ENCODE measurements at regions not wholly inside any gene's neighbourhood (a gene's known extent, or its start where the extent isn't known, plus 50 kb on each side); places are given as distances from the start of the nearest gene placed in this dataset.

- Histone ChIP-seq H3K9me3 (no peaks in the 10 kb centered on the region), H3K4me3 (no peak overlapping the region), H3K36me3 (no peaks in the 10 kb centered on the region), H3K27ac (no peak overlapping the region), H3K4me1 (no peaks in the 10 kb centered on the region), H3K27me3 (no peaks in the 10 kb centered on the region)
- DNase-seq, result no peak
- intact Hi-C loops (cut with DNase I), result no loop called here
- no peak for TF ChIP-seq CTCF (IDR thresholded peaks at IDR 0.05)
- TF ChIP-seq POLR2A (IDR thresholded peaks at IDR 0.05), result no peak
- 48 to 54% methylated on average over 1 of the region's 1 CpG for WGBS, 2 donors
Measured at GRCh38 chr13:31674051-31674450, 65.3 kb upstream of the RXFP2 start.

- Histone ChIP-seq H3K4me1 (no peaks in the 10 kb centered on the region), H3K27ac (no peak overlapping the region), H3K36me3 (no peaks in the 10 kb centered on the region), H3K27me3 (no peaks in the 10 kb centered on the region), H3K4me3 (no peak overlapping the region), H3K9me3 (no peaks in the 10 kb centered on the region)
- WGBS, 2 donors, result 25% methylated on average over 5 of the region's 5 CpGs
- no peak for DNase-seq
- intact Hi-C loops (cut with DNase I), result no loop called here
- TF ChIP-seq CTCF (IDR thresholded peaks at IDR 0.05) (no peak), POLR2A (IDR thresholded peaks at IDR 0.05) (no peak)
Measured at GRCh38 chr13:31675440-31675953, 63.8 kb upstream of the RXFP2 start.

GRCh38 chr13:31681133-31681532 is 58.2 kb upstream of the RXFP2 start:
- no peak for TF ChIP-seq CTCF (IDR thresholded peaks at IDR 0.05)
- no peak for TF ChIP-seq POLR2A (IDR thresholded peaks at IDR 0.05)
- H3K9me3 ChIP-seq, result no peaks in the 10 kb centered on the region
- no peaks in the 10 kb centered on the region for H3K27me3 ChIP-seq
- intact Hi-C loops (cut with DNase I), result no loop called here
- WGBS, 2 donors, result 87 to 96% methylated on average over 2 of the region's 2 CpGs
- H3K4me1 ChIP-seq, result no peaks in the 10 kb centered on the region
- H3K4me3 ChIP-seq, result no peak overlapping the region
- H3K36me3 ChIP-seq, result no peaks in the 10 kb centered on the region
- no peak for DNase-seq
- no peak overlapping the region for H3K27ac ChIP-seq

GRCh38 chr13:31684466-31684865 is 54.9 kb upstream of the RXFP2 start:
- TF ChIP-seq CTCF (IDR thresholded peaks at IDR 0.05) (no peak), POLR2A (IDR thresholded peaks at IDR 0.05) (no peak)
- no peaks in the 10 kb centered on the region for H3K4me1 ChIP-seq
- no peaks in the 10 kb centered on the region for H3K36me3 ChIP-seq
- intact Hi-C loops (cut with DNase I), result no loop called here
- WGBS, 2 donors, result 76% methylated on average over 2 of the region's 2 CpGs
- no peaks in the 10 kb centered on the region for H3K27me3 ChIP-seq
- no peak overlapping the region for H3K4me3 ChIP-seq
- H3K9me3 ChIP-seq, result no peaks in the 10 kb centered on the region
- no peak for DNase-seq
- no peak overlapping the region for H3K27ac ChIP-seq

- no peak overlapping the region for H3K27ac ChIP-seq
- H3K9me3 ChIP-seq, result no peaks in the 10 kb centered on the region
- DNase-seq, result no peak
- no peaks in the 10 kb centered on the region for H3K36me3 ChIP-seq
- WGBS, 2 donors, result 64 to 73% methylated on average over 4 of the region's 4 CpGs
- no peak for TF ChIP-seq POLR2A (IDR thresholded peaks at IDR 0.05)
- intact Hi-C loops (cut with DNase I), result no loop called here
- H3K4me3 ChIP-seq, result no peak overlapping the region
- no peaks in the 10 kb centered on the region for H3K27me3 ChIP-seq
- H3K4me1 ChIP-seq, result no peaks in the 10 kb centered on the region
Measured at GRCh38 chr13:31686670-31687425, 52.5 kb upstream of the RXFP2 start.

Small RNAs in the stretch of these regions (small RNA-seq; reads per million reads assigned to genes)
- 0 reads per million in 4 donors for gene AL161616.1

All from esophagus squamous epithelium (tissue), 5 donors.